GM12872 (cell line): ENCODE measurements at regions not wholly inside any gene's neighbourhood (a gene's known extent, or its start where the extent isn't known, plus 50 kb on each side); places are given as distances from the start of the nearest gene placed in this dataset.

Experiments used
- CTCF ChIP-seq: IDR thresholded peaks from 3 replicates; pipeline ENCODE4 v1.5.1; 2011; ENCODE audit warnings: low read depth, mild to moderate bottlenecking, low read length, moderate library complexity; ENCODE audit not compliant: insufficient read depth

DNA sequence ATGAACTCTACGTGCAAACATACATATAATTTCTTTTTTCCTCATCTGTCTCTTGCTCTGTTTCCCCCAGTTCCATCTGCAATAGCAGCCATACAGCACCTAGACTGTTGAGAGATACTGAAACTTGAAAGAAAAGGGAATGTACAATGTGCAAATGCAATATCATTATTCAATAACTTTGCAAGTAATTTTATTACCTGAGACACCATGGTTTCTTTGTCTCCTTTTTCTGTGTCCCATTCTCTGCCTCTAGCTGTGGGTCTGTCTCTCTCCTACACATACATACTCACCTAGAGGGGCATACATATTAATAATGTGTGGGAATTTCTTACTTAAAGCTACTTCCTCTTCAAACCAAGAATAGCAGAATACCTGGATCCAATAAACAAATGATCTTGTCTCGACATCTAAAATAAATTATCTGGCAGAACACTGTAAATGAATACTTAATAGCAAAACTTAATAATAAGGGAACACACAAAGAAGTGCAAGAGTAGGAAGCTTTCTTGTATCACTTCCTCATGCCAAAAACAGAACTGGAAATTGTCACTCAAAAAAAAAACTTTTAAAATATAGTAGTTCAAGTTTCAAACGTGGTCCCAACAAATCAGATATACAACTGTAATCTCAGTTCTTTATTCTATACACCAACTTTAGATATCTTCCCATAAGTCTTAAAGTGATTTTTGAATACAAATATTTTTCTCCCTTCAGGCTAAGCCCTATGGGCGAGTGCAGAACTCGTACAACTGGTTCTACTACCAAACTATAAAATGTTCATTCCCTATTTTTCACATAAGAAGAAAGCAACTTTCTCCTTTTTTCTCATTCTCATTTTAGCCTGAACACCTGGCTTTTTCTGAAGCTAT is 194.6 kb downstream of the NRIP1 start:
- TF ChIP-seq CTCF: no peak

DNA sequence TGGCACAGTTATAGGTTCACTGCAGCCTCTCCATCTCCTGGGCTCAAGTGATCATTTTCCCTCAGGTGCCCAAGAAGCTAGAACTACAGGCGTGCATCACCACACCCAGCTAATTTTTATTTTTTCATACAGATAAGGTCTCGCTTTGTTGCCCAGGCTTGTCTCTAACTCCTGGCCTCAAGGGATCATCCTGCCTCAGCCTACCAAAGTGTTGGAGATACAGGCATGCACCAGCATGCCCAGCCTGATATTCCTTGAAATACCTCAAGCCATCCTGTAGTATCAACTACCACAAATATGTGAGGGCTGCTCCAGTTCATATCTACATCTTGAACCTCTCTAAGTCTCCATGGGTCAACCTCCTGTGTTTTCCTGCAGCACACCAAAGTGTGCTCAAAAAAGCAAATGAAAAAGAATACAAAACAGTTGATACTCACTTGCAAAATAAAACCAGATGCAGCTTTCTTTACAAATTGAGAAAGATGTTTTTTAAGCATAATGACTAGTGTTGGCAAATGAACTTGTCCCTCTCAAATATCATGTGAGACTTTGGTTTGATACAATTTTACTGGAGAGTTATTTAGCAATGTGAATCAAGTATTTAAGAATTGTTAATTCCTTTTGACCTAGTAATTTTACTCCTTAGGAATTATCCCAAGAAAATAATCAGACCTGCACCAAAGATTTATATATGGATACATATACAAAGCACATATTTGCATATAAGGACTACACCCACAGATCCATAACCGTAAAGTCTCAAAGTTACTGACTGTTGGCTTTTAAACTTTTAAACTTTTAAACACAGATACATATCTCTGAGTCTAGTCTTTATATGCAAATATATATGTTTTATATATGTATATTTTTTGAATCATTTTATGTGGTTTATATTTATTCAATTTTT is 197.7 kb downstream of the NRIP1 start:
- no peak for TF ChIP-seq CTCF

- peak; percentile 74 for TF ChIP-seq CTCF
Observed at GRCh38 chr21:14864211-14865021, 200.4 kb downstream of the NRIP1 start.

DNA sequence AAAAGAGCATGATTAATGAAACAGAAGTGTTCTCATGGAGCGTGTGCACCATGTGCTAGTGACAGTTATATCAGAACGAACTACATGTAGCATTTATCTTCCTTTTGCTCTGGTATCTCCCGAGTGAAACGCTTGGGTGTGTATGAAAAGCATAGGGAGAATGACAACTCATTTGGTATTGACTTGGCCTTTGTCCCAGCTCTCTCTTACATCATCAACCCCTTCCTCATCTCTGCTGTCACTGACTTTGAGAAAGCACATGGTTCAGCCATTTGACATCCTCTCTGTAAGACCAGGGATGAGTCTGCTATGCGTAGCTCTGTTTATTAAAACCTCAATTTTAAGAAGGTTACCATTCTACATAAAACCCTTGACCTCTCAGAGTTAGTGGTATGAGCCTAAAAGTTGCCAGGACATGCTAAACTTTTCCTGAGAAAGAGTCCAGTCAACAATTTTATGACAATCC is 201.0 kb downstream of the NRIP1 start:
- TF ChIP-seq CTCF: no peak

GRCh38 chr21:14862794-14863720 is 201.7 kb downstream of the NRIP1 start:
- peak; percentile 46; the same call in 1 of the 3 replicates for TF ChIP-seq CTCF

GRCh38 chr21:14858311-14858710 is 206.5 kb downstream of the NRIP1 start:
- TF ChIP-seq CTCF: no peak
